H1 (cell line): ENCODE measurements at regions not wholly inside any gene's neighbourhood (a gene's known extent, or its start where the extent isn't known, plus 50 kb on each side); places are given as distances from the start of the nearest gene placed in this dataset.

ENCODE experiments used
- CTCF ChIA-PET: fragments of 300-600 bp; sonication (Branson Sonifier 250); formaldehyde crosslinking; loops from one replicate; lab custom pipeline; 2021; ENCODE audit not compliant: partially characterized antibody; lab: Charles Lee
- POLR2A ChIA-PET: fragments of 300-600 bp; sonication (Branson Sonifier 250); formaldehyde crosslinking; loops from one replicate; lab custom pipeline; 2021; ENCODE audit warnings: inconsistent platforms; ENCODE audit not compliant: partially characterized antibody; lab: Charles Lee
- DNase-seq, 2 experiments: peaks; one replicate each; pipeline versions ENCODE4 v3.0.0 to v3.0.0-alpha.2; 2010 to 2022; ENCODE audit warnings: low spot score in 2 of 2, low read depth in 1 of 2, mixed read lengths in 1 of 2
- FAIRE-seq: peaks from 2 replicates; lab custom pipeline; 2011; peaks lifted over from hg19 to GRCh38; lab: Jason Lieb, UNC
- H2AFZ ChIP-seq: 2 replicates; pipeline ENCODE4 v1.8.1; 2012; ENCODE audit warnings: low read length, inconsistent platforms
- H2AK5ac ChIP-seq: 2 replicates; pipeline ENCODE4 v1.6.1; 2013; ENCODE audit warnings: low read depth, low read length
- H2BK120ac ChIP-seq: replicated peaks from 2 replicates; pipeline ENCODE3; 2013; ENCODE audit warnings: low read depth, low read length, inconsistent platforms
- H2BK12ac ChIP-seq: 2 replicates; pipeline ENCODE4 v1.6.1; 2013; ENCODE audit warnings: low read depth, low read length
- H2BK15ac ChIP-seq: 2 replicates; pipeline ENCODE4 v1.6.1; 2013; ENCODE audit warnings: low read length
- H2BK20ac ChIP-seq: 2 replicates; pipeline ENCODE4 v1.6.1; 2013; ENCODE audit warnings: low read length
- H2BK5ac ChIP-seq: 2 replicates; pipeline ENCODE4 v1.6.1; 2013; ENCODE audit warnings: low read depth, low read length
- H3K14ac ChIP-seq: 2 replicates; pipeline ENCODE4 v1.6.1; 2013; ENCODE audit warnings: inconsistent platforms; ENCODE audit not compliant: insufficient read length
- H3K18ac ChIP-seq: 2 replicates; pipeline ENCODE4 v1.6.1; 2013; ENCODE audit warnings: low read length; ENCODE audit errors: extremely low read depth
- H3K23ac ChIP-seq: 2 replicates; pipeline ENCODE4 v1.6.1; 2013; ENCODE audit warnings: inconsistent platforms; ENCODE audit not compliant: insufficient read length
- H3K23me2 ChIP-seq: 2 replicates; pipeline ENCODE4 v1.6.1; 2013; ENCODE audit warnings: low read depth, low read length
- H3K27ac ChIP-seq: 2 replicates; pipeline ENCODE4 v1.6.1; 2011; ENCODE audit warnings: low read depth, low read length, inconsistent platforms
- H3K27me3 ChIP-seq, 4 experiments: replicated peaks in 1 of 4; 1 replicate in 1 of 4; 2 replicates in 3 of 4; pipeline versions ENCODE4 v1.6.1 to v1.8.1; 2011 to 2013; ENCODE audit warnings: low read length in 3 of 4, mild to moderate bottlenecking in 3 of 4, inconsistent platforms in 2 of 4, mixed read lengths in 2 of 4, moderate library complexity in 1 of 4; ENCODE audit not compliant: control insufficient read depth in 3 of 4, insufficient read depth in 3 of 4; ENCODE audit errors: extremely low read depth in 1 of 4
- H3K36me3 ChIP-seq, 4 experiments: 2 replicates each; pipeline versions ENCODE4 v1.6.1 to v1.8.1; 2011 to 2013; ENCODE audit warnings: mild to moderate bottlenecking in 4 of 4, low read length in 3 of 4, moderate library complexity in 2 of 4, control low read depth in 1 of 4, inconsistent platforms in 1 of 4; ENCODE audit not compliant: insufficient read depth in 4 of 4, control insufficient read depth in 2 of 4
- H3K4ac ChIP-seq: replicated peaks from 2 replicates; pipeline ENCODE3; 2013; ENCODE audit warnings: low read length, low read depth, mixed read lengths, inconsistent platforms; ENCODE audit not compliant: insufficient read length
- H3K4me1 ChIP-seq, 4 experiments: replicated peaks in 1 of 4; 1 replicate in 1 of 4; 2 replicates in 3 of 4; pipeline versions ENCODE4 v1.6.1 to v1.8.1; 2011 to 2013; ENCODE audit warnings: low read length in 3 of 4, inconsistent platforms in 2 of 4, mixed read lengths in 1 of 4; ENCODE audit not compliant: insufficient read depth in 4 of 4, control insufficient read depth in 3 of 4
- H3K4me2 ChIP-seq, 2 experiments: 2 replicates each; pipeline versions ENCODE4 v1.6.1 to v1.8.1; 2011 to 2013; ENCODE audit warnings: low read depth in 2 of 2, low read length in 2 of 2, control low read depth in 1 of 2, inconsistent platforms in 1 of 2, mild to moderate bottlenecking in 1 of 2; ENCODE audit not compliant: insufficient read depth in 1 of 2
- H3K4me3 ChIP-seq, 4 experiments: fragments of 200-600, 300-600 bp in 1 of 4; sonication (generic), shearing (Covaris generic), sonication (Bioruptor Twin) in 1 of 4; 2 replicates each; pipeline versions ENCODE4 v1.5.1 to v1.8.1; 2011 to 2016; ENCODE audit warnings: low read length in 4 of 4, low read depth in 3 of 4, control low read depth in 2 of 4, inconsistent platforms in 2 of 4, mild to moderate bottlenecking in 2 of 4, mixed read lengths in 1 of 4, moderate library complexity in 1 of 4; ENCODE audit not compliant: insufficient read depth in 2 of 4; ENCODE audit errors: extremely low read depth in 1 of 4
- H3K56ac ChIP-seq: replicated peaks from 2 replicates; pipeline ENCODE3; 2013; ENCODE audit warnings: low read depth, mild to moderate bottlenecking, mixed read lengths, low read length, inconsistent platforms; ENCODE audit not compliant: insufficient read length
- H3K79me1 ChIP-seq: 2 replicates; pipeline ENCODE4 v1.6.1; 2013; ENCODE audit warnings: low read depth, low read length, control low read depth
- H3K79me2 ChIP-seq, 2 experiments: 2 replicates each; pipeline versions ENCODE4 v1.6.1 to v1.8.1; 2012 to 2013; ENCODE audit warnings: low read length in 2 of 2, mild to moderate bottlenecking in 2 of 2, inconsistent platforms in 1 of 2; ENCODE audit not compliant: insufficient read depth in 2 of 2, control insufficient read depth in 1 of 2
- H3K9ac ChIP-seq, 4 experiments: replicated peaks in 1 of 4; 1 replicate in 1 of 4; 2 replicates in 3 of 4; pipeline versions ENCODE4 v1.6.1 to v1.8.1; 2011 to 2013; ENCODE audit warnings: low read depth in 3 of 4, low read length in 3 of 4, control low read depth in 2 of 4, mild to moderate bottlenecking in 2 of 4, moderate library complexity in 2 of 4, inconsistent platforms in 1 of 4; ENCODE audit errors: extremely low read depth in 1 of 4
- H3K9me3 ChIP-seq, 2 experiments: 2 replicates each; pipeline versions ENCODE4 v1.6.1 to v1.8.1; 2012 to 2013; ENCODE audit warnings: mild to moderate bottlenecking in 2 of 2, moderate library complexity in 2 of 2, control low read depth in 1 of 2, inconsistent platforms in 1 of 2, low read depth in 1 of 2, low read length in 1 of 2, mixed read lengths in 1 of 2; ENCODE audit not compliant: insufficient read depth in 2 of 2
- H4K20me1 ChIP-seq, 2 experiments: replicated peaks in 1 of 2; 2 replicates each; pipeline versions ENCODE3 to v1.8.1; 2011 to 2013; ENCODE audit warnings: inconsistent platforms in 2 of 2, low read length in 2 of 2, mild to moderate bottlenecking in 1 of 2; ENCODE audit not compliant: insufficient read depth in 2 of 2, control insufficient read depth in 1 of 2
- H4K5ac ChIP-seq: 2 replicates; pipeline ENCODE4 v1.6.1; 2013; ENCODE audit warnings: low read length, low read depth, mixed read lengths, inconsistent platforms; ENCODE audit not compliant: insufficient read length
- H4K8ac ChIP-seq: 2 replicates; pipeline ENCODE4 v1.8.0; 2013; ENCODE audit warnings: mild to moderate bottlenecking, moderate library complexity, low read length, inconsistent platforms; ENCODE audit not compliant: insufficient read depth; ENCODE audit errors: extremely low read depth
- H4K91ac ChIP-seq: replicated peaks from 2 replicates; pipeline ENCODE3; 2013; ENCODE audit warnings: low read length, mixed read lengths, inconsistent platforms; ENCODE audit not compliant: insufficient read length
- BRCA1 ChIP-seq: IDR thresholded peaks from 2 replicates; pipeline ENCODE4 v1.6.1; 2012; ENCODE audit warnings: low read depth, low read length, improper control_type of control experiment
- CBX8 ChIP-seq: fragments of 300-800, 300-1000 bp; sonication (generic); IDR thresholded peaks from 2 replicates; pipeline ENCODE4 v1.7.1; 2016; ENCODE audit warnings: low read depth, low read length, borderline replicate concordance
- CTCF ChIP-seq, 3 experiments: IDR thresholded peaks; 1 replicate in 2 of 3; 2 replicates in 1 of 3; pipeline versions ENCODE4 v1.5.1 to v1.6.1; 2011; ENCODE audit warnings: low read length in 3 of 3, mild to moderate bottlenecking in 3 of 3, inconsistent platforms in 2 of 3, low read depth in 1 of 3, moderate library complexity in 1 of 3; ENCODE audit not compliant: insufficient read depth in 1 of 3; ENCODE audit errors: control extremely low read depth in 1 of 3
- EZH2 ChIP-seq: fragments of 200-600 bp; sonication (generic); IDR thresholded peaks from 2 replicates; pipeline ENCODE4 v1.7.1; 2012; ENCODE audit warnings: low read depth, mild to moderate bottlenecking, moderate library complexity, low read length, inconsistent platforms; ENCODE audit not compliant: severe bottlenecking
- KDM1A ChIP-seq: fragments of 200-600, 300-600 bp; sonication (generic); IDR thresholded peaks from 2 replicates; pipeline ENCODE4 v1.7.1; 2016; ENCODE audit warnings: mild to moderate bottlenecking, low read length, borderline replicate concordance
- NANOG ChIP-seq: IDR thresholded peaks from 2 replicates; pipeline ENCODE4 v1.6.1; 2011; ENCODE audit warnings: low read length, low read depth, mild to moderate bottlenecking, inconsistent platforms; ENCODE audit not compliant: insufficient read depth, poor library complexity, severe bottlenecking
- NRF1 ChIP-seq: IDR thresholded peaks from 2 replicates; pipeline ENCODE4 v1.6.1; 2011; ENCODE audit warnings: mild to moderate bottlenecking, low read depth, low read length, improper control_type of control experiment
- SIRT6 ChIP-seq: IDR thresholded peaks from one replicate; pipeline ENCODE4 v1.7.1; 2012; ENCODE audit warnings: low read length, inconsistent platforms
- SP2 ChIP-seq: IDR thresholded peaks from 2 replicates; pipeline ENCODE4 v1.6.1; 2012; ENCODE audit warnings: mild to moderate bottlenecking, low read length, inconsistent platforms

- no peak overlapping the region for H3K4me3 ChIP-seq
- H3K79me2 ChIP-seq = no peaks in the 10 kb centered on the region
- H4K5ac ChIP-seq = no peak overlapping the region
- H2AFZ ChIP-seq = no peak overlapping the region
- H2BK5ac ChIP-seq = no peak overlapping the region
- TF ChIP-seq NRF1 = no peak
- no peak for TF ChIP-seq KDM1A
- no peak for TF ChIP-seq SP2
- TF ChIP-seq NANOG = no peak
- no peak for TF ChIP-seq BRCA1
- TF ChIP-seq EZH2 = no peak
- no peak for TF ChIP-seq CBX8
- no peak for TF ChIP-seq SIRT6
- no peak for TF ChIP-seq CTCF (IDR thresholded peaks at IDR 0.05; ENCODE audit: control extremely low read depth in 1 of 3, insufficient read depth in 1 of 3, low read depth in 1 of 3, low read length in 3 of 3)
- TF ChIP-seq, all 59 proteins: peak for 0
- H4K91ac ChIP-seq = no peak overlapping the region
- no peak overlapping the region for H3K4me2 ChIP-seq
- H3K23ac ChIP-seq = no peak overlapping the region
- H4K8ac ChIP-seq = no peak overlapping the region
- H3K9ac ChIP-seq = no peak overlapping the region
- no peaks in the 10 kb centered on the region for H3K23me2 ChIP-seq
- no peak overlapping the region for H2BK120ac ChIP-seq
- H3K14ac ChIP-seq = no peak overlapping the region
- no peaks in the 10 kb centered on the region for H3K9me3 ChIP-seq
- H2AK5ac ChIP-seq = no peak overlapping the region
- H4K20me1 ChIP-seq = no peaks in the 10 kb centered on the region
- no peak overlapping the region for H3K18ac ChIP-seq
- no peaks in the 10 kb centered on the region for H3K79me1 ChIP-seq
- no peak overlapping the region for H3K27ac ChIP-seq
- H3K36me3 ChIP-seq = no peaks in the 10 kb centered on the region
- DNase-seq (no peak), FAIRE-seq (no peak)
- no peaks in the 10 kb centered on the region for H3K4me1 ChIP-seq
- H3K4ac ChIP-seq = no peak overlapping the region
- CTCF ChIA-PET = interaction anchor here (1.3 to 1.4 kb wide), 2 partner anchors 11 to 15 kb away, joined by 3 to 4 read pairs; no protein-coding TSS in a partner anchor
- no peak overlapping the region for H2BK12ac ChIP-seq
- H2BK15ac ChIP-seq = no peak overlapping the region
- H3K27me3 ChIP-seq = no peaks in the 10 kb centered on the region
- POLR2A ChIA-PET = no interaction called here
- H3K56ac ChIP-seq = no peak overlapping the region
- no peak overlapping the region for H2BK20ac ChIP-seq
Measured at GRCh38 chr18:45423659-45424058, 191.6 kb upstream of the SLC14A2 start.
